Brain pericyte (primary cell): ENCODE measurements at regions not wholly inside any gene's neighbourhood (a gene's known extent, or its start where the extent isn't known, plus 50 kb on each side); places are given as distances from the start of the nearest gene placed in this dataset.

ENCODE experiments used
- DNase-seq: peaks from one replicate; pipeline ENCODE4 v3.0.0-alpha.2; 2012; ENCODE audit warnings: low read depth, low spot score

DNA sequence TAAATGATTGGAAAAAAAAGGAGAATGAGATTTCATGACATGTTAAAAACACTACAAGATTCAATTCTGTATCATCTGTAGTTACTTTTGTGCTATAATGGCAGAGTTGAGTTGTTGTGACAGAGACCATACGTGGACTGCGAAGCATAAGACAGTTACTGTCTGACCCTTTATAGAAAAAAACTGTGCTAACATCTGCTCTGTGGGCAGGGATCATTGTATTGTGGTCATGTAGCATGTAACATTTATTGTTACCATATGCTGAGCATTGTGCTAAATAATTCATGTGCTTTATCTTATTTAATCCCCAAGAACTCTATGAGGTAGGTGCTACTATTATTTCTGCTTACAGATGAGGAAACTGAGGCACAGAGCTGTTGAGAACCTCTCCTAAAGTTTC is 147.3 kb upstream of the HMHB1 start:
- DNase-seq, result no peak

DNA sequence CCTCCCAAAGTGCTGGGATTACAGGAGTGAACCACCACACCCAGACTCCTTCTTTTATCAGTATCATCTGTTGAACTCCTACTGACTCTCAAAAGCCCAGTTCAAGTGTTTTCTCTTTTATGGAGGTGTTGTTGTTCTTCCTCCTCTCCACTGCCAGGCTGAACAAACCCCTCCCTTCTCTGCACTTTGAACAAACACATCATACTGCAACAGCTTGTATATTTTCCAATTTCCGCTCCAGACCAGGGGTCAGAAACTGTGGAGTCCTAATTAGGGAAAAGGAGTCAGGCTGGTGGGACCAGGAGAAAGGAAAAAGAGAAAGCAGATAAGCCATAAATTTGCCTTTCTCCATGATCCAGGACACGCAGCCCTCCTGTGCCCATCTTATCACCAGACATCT is 148.1 kb upstream of the HMHB1 start:
- no peak for DNase-seq

DNA sequence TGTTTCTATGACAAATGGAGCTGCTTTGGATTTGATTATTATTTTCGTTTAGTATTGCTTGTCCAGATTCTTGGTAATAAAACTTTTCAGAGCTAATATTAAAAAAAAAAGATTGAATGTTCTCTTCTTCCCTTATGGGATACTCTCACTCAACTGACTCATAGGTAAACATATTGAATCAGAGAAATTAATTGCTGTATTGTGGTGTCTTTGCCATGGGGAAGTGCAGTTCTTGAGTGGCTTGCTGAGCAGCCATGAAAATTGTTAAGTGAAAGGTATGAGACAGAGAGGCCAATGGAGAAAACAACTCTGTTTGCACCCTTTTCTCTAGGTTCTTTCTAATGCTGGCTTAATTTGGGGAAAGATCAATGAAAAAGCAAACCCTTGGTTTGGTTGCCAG is 149.9 kb upstream of the HMHB1 start:
- DNase-seq, result no peak

DNA sequence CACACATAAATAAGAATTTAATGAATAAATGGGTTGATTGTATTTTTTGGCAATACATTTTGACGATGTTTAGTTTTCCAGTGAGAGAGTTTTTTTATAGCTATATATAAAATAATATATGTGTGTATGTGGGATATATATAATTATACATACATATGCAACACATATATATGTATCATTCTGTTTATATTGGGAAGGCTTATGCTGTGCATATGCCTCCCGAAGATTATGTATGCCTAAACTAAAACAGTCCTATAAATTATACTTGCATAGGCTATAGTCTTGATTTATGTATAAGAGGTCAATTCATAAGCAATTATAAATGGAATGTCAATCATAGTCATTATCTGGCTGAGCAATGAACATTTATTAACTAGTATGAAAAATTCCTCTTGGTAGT is 151.3 kb upstream of the HMHB1 start:
- no peak for DNase-seq

DNA sequence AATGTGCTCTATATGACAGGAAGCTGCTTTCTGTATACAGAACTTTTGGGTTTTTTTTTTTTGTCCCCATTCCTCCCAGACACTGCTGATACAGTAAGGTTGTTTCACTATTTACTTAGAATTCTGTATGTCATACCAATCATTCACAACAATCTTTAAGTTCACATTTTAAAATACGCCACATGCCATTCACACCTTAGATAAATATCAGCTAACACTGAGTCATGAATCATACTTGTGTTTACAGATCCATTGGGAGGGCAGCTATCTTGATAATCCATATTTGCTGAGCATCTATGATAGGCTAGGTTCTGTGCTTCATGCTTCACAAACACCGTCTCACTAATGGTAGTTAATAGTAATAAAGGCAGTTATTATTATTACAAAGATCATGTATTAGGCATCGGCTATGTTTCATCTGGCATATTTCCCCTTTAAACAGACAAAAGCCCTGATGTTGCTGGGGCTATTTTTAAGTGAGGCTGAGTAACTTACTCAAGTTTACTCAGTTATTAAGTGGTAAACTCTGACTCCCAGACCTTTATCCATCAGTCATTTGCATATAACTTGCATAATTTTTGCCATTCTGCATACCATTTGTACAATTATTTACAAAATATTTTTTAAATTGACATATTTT is 152.2 kb upstream of the HMHB1 start:
- DNase-seq, result no peak

DNA sequence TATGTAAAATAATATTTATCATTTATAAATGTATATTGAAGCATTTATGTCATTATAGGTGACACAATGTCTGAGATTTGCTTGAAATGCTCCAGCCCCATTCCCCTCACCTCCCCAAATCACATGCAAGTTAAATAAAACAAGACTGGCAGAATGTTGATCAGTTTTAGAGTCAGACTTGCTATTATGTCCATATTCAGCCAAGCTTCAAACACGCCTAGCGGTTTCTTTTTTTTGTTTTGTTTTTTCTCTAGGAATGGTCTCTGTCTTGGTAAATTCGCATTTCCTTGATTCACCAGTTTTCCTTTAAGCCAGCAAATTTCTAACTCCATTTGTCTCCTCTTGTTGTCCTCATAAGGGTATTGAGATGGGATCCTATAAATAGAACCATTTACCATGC is 153.0 kb upstream of the HMHB1 start:
- DNase-seq, result no peak

DNA sequence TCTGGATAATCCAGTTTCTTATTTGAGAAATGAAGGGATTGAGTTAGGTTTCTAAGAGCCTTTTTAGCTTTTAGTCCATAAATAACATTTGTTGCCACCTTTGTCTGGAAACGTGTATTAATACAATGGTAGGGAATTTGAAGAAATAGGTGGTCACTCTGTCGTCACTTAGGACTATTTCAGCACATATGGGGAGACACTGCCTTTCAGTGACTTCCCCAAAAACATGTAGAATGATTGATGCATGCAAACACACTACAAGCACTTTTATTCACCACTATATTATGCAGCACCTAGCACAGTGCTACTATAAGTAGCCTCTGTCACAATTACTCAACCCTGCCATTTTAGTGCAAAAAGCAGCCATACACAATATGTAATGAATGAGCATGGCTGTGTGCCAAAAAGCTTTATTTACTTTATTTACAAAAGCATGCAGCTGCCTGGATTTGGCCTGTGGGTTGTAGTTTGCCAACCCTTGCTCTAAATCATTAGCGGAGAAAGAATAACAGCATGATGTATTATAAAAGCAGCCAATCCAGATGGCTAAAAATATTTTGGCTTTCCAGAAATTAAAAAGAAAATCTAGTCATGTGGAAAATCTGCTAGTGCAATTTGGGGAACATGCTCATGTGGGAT is 154.2 kb upstream of the HMHB1 start:
- no peak for DNase-seq

DNA sequence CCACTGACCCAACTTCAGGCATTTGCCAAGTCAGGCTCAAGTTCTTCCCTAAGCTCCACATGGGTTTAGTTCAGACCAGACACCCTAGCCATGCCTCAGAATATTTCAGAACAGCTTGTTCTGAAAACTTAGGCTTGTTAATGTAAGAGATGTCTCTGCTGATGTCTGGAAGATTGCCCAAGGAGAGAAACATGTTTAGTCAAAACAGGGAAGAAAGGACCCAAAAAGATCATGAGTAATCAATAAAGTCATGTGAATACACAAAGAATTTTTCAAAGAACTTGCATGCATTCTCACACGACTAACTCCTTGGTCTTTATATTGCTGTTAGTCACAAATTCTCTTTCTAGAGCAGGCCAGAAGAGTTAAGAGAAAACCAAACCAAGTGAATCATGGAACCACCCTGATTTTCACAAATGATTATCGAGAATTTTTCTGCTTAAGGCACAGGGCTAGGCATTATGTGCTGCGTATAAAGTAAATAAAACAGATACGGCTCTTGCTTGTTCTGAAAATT is 158.1 kb upstream of the HMHB1 start:
- DNase-seq, result no peak

DNA sequence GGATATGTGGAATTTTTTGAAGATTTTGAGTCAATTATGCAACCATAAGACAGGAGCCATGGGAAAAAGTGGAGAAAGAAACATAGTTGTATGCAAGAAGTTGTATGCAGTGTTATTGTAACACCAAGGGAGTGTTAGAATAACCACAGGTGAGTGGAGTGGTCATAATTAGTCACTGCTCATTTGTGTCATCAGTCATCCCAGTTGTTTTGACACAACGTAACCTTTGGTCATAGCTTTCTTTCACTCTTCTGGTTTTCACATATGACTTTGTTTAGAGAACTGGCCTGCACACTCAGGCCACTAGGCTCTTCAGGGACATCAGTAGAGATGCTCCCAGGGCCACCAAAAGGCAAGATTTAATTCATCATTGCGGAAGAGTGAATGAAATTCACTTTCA is 158.7 kb upstream of the HMHB1 start:
- DNase-seq, result no peak

DNA sequence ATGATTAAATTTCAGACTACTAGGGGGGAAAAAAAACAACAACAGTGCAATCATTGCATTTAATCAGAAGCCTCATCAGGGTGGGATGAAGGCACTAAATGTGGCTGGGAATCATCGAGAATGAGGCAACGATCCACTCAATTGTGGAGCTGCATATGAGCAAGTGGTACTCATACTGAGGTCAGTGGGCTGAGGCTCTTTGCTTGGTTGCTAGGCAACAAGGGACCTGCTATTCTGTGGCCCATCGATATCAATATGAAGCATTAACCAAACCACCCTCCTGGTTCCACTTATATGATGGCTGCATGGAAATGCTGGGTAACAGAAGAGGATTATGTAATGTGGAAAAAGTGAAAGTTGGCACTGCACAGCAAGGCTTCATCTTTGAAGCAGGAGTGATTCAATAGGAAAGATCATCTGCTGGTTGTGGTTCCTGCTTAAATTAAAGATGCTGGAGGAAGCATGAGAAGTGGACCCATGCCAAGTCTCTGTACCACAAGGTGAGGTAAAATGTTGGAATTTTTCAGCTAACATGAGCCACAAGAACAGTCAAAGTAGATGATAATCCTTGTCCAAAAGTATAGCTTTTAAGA is 159.8 kb upstream of the HMHB1 start:
- no peak for DNase-seq

DNA sequence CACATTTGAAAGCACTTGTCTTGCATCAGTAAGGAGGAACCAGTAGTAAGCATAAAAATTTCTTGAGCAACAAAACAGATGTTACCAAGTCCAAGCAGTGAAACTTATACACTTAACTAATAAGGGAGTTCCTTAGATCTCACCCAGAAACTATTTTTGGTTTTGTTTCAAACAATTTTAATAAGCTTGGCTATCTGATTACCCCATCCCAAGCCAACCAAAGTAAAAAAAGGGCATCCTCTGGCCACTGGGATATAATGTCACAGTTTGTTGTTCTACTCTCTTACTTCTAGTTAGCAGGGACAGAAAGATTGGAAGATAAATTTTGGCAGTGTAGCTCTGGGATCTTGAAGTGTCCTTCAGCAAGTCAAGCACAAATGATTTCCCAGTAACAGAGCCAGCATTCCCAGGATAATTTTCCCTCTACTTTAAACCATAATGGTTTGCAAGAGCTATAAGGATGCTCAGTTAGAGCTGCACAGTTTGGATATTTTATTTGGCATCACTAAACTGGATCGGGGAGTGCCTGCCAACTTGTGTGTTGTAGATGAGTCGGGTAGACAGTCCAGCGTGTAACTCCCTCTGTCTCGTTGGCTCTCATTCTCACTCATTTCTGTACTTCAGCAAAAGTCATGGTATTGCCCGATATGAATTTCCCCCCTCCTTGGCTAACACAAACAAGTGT is 161.9 kb upstream of the HMHB1 start:
- DNase-seq, result no peak

DNA sequence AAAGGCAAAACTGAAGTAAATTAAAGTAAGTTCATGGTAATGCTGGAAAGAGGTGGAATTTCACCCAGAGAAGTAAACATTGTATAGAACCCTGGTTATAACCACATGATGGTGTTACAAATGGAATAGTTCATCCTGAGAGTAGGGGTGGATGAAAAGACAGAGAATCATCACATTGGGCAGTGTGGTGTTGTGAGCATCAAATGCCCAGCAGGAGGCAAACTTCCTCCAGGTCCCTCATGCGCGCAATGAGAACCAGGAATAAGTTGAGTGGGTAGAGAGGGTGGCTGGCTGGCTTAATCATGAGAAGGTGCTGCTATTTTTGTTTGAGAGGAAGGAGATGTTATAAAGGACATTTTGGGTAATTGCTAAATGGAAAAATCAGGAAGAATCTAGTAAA is 163.3 kb upstream of the HMHB1 start:
- DNase-seq, result no peak

DNA sequence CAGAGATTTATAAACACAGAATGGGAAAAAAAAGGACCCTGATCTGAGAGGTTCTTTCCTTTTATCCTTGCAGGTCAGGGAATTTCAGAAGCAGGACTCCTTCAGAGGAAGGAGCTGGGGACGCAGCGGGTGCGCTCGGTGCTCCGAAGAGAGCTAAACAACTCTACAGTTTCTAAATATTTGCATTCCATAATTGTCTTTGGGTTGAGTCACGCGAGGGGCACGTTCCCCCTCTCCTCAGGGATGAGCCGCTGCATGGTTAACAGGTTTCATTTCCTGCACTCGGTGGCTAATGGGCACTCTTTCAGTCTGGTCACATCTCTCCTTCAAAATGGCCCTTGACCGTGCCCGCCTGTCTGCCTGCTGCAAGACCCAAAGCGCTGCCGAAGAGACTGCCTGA is 165.0 kb upstream of the HMHB1 start:
- no peak for DNase-seq

DNA sequence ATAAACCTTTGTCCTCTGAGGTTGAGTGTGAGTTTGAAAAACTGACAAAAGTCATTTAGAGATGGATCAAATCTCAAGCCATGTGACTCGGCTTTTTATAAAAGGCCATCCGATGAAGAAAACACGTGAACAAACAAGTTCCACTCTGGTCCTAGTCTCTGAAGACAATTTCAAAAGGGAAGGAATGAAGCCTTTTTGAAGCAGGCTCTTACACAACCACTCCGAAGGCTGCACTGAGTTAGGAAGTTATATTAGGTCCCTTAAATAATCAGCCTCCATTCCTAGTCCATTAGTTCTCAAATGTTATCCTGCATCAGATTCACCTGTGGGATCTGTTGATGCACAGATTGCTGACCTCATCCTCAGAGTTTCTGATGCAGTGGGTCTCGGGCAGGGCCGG is 166.6 kb upstream of the HMHB1 start:
- no peak for DNase-seq

DNA sequence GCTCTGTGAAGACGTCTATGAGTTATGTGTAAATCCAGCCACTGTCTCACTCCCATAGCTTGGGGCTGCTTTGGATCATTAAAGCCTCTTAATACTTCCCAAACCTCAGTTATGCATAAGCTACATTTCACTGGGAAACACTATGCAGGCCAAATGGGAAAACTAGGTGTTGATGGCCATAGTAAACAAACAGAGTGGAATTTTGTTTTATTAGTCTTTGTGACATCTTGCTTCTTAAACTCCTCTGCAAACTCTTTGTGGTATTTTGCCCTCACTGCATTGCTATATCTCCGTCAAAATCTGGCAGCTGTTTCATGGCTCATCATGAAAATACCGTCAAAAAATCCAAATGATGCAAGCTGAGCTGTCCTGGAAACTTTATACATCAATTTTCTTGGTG is 167.2 kb upstream of the HMHB1 start:
- DNase-seq, result no peak

DNA sequence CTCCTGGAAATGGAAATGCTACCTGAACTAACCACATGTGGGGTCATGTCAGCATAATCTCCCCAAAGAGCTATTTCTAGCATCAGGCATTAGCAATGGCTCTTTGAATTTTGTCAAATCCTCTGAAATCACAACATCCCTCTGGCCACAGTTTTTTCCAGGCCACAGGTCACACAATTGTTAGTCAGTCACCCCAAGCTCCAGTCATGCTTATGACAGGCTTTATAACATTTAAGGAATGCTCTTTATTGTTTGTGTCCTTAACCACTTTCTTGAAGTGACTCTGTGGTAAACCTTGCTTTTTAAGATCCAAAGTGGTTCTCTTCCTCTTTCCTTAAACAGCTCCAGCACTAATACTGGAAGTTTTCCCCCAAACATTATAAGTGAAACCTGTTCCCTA is 169.2 kb upstream of the HMHB1 start:
- no peak for DNase-seq

DNA sequence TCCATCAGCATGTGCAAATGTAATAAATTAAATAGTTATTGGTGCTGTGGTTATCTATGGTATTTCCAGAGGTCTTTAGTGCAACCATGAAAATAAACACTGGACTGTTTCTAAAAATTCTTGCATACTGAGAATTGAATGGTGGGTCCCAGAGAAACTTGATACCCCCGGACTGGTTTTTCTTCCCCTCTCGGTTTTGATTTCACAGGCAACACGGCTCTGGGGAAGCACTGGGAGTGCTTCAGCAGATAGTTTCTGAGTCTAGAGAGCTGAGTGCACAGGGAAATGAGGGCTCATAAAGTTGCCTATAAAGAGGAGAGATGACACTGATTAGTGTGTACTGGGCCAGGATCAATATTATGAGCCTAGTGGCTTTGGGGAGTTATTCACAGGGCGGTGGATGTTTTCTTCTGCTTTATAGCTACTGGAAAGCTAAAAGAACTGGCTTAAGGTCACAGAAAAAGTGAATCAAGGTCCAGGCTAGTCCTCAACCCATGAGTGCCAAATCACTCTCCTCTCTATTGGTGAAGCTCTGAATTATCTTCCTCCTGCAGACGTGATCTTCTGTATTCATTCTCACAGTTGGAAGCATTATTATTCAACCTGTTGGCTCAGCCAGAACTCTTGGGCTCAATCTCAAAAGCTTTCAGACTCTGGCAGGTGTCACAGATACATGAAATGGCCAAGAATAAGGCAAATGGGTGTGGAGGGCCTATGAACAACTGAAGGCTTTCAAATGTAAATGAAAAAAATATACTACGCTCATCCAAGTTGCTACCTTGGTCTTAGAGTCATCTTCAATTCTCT is 170.2 kb upstream of the HMHB1 start:
- DNase-seq, result no peak

DNA sequence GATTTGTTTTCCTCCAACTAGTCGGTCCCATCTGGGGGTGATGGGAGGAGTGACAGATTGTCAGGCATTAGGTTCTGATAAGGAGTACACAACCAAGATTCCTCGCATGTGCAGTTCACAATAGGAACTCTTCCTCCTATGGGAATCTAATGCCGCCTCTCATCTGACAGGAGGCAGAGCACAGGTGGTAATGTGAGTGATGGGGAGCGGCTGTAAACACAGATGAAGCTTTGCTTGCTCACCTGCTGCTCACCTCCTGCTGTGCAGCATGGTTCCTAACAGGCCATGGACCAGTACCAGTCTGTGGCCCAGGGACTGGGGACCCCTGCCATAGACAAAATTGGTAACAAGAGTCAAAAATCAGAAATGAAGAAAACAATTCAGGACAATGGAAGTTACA is 173.3 kb upstream of the HMHB1 start:
- DNase-seq, result no peak

DNA sequence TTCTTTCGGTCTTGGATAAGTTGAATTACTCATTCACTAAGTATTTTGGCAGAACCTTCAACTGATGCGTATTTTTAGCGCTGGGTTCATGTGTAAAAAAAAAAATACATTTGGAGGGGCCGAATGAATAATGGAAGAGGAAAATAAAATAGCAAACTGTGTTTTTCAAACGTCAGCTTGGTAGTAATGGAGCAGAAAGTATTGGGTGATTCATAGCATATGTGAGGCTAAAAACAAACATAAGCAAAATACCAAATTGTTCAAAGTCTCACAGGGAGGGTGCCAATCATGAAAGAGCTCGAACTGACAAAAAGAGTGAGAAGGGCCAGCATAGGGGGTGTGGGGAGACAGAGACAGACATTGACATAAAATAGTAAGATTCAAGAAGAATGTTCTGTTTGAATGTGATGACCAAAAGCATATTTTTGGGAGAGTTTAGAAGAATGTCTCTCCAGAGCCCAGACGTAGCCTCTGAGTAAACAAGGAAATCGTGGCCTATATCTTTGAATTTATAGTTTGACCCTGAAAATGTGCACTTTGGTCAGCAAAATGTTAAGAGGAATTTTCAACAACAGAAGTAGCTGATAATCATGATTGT is 174.9 kb upstream of the HMHB1 start:
- peak; percentile 17 for DNase-seq

DNA sequence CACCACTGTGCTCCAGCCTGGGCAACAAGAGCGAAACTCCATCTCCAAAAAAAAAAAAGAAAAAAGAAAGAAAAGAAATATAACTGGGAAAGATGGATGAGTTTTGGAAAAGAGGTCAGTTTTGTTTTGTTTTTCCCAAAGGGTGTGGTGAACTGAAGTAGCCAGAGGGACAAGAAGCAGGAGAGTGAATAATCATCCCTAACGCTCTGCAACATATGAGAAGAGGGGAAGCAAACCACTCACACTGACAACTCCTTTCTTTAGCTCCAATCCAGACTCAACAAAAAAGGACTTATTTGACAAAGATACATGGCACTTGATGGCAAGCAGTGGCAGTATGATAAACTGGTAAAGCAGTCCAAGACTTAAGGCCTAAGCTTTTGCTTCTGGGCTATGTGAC is 176.1 kb upstream of the HMHB1 start:
- DNase-seq, result no peak

DNA sequence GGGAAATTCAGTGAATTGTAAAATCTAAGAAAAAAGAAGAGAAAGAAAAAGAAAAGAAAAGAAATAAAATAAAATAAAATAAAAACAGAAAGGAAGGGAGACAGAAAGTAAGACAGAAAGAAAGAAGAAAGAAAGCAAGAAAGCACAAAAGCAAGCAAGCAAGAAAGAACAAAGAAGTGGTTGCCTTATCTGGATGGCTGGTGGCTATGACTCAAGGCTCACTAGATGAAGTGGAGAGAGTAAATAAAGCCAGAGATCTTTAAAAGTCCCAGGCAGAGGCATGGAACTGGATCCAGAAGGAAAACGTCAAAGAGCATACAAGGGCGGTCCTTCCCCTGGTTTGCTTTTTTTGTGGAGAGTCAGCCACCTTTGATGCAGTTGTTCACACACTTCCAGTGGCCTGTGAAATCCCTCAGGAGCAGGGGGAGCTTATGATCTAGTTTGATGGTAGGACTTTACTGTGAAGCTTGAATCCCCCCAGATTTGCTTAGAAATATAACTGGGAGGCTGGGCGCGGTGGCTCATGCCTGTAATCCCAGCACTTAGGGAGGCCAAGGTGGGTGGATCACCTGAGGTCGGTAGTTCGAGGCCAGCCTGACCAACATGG is 176.7 kb upstream of the HMHB1 start:
- DNase-seq, result no peak
